HUES48 (cell line): ENCODE measurements at regions not wholly inside any gene's neighbourhood (a gene's known extent, or its start where the extent isn't known, plus 50 kb on each side); places are given as distances from the start of the nearest gene placed in this dataset.

ENCODE experiments used
- H3K27ac ChIP-seq: one replicate; pipeline ENCODE4 v1.7.0; 2013; ENCODE audit warnings: low read depth, low read length, inconsistent platforms
- H3K27me3 ChIP-seq: 2 replicates; pipeline ENCODE4 v1.6.1; 2013; ENCODE audit warnings: mild to moderate bottlenecking, low read length; ENCODE audit not compliant: control insufficient read depth, insufficient read depth
- H3K36me3 ChIP-seq: 2 replicates; pipeline ENCODE4 v1.6.1; 2013; ENCODE audit warnings: low read length; ENCODE audit not compliant: control insufficient read depth, insufficient read depth
- H3K4me1 ChIP-seq: 2 replicates; pipeline ENCODE4 v1.6.1; 2013; ENCODE audit warnings: mild to moderate bottlenecking, low read length; ENCODE audit not compliant: control insufficient read depth, insufficient read depth
- H3K4me3 ChIP-seq: 2 replicates; pipeline ENCODE4 v1.5.1; 2013; ENCODE audit warnings: mild to moderate bottlenecking, low read depth, low read length
- H3K9ac ChIP-seq: 2 replicates; pipeline ENCODE4 v1.6.1; 2013; ENCODE audit warnings: mild to moderate bottlenecking, low read depth, low read length, moderate library complexity
- H3K9me3 ChIP-seq: 2 replicates; pipeline ENCODE4 v1.6.1; 2013; ENCODE audit warnings: low read length; ENCODE audit not compliant: control insufficient read depth, insufficient read depth

- Histone ChIP-seq H3K9me3 (0 out of 2 replicates have a peak, but pooled peaks cover 4% of the 10 kb centered on the region), H3K4me1 (no peaks in the 10 kb centered on the region), H3K36me3 (no peaks in the 10 kb centered on the region), H3K4me3 (no peak overlapping the region), H3K27me3 (no peaks in the 10 kb centered on the region), H3K27ac (no peak overlapping the region), H3K9ac (no peak overlapping the region)
Measured at GRCh38 chr18:39399662-39400061, 1834.1 kb upstream of the CELF4 start.

- 0 out of 2 replicates have a peak, but pooled peaks cover 6% of the 10 kb centered on the region for H3K9me3 ChIP-seq
- no peaks in the 10 kb centered on the region for H3K36me3 ChIP-seq
- H3K4me3 ChIP-seq, result no peak overlapping the region
- H3K9ac ChIP-seq, result no peak overlapping the region
- no peak overlapping the region for H3K27ac ChIP-seq
- no peaks in the 10 kb centered on the region for H3K27me3 ChIP-seq
- H3K4me1 ChIP-seq, result no peaks in the 10 kb centered on the region
Measured at GRCh38 chr18:39396168-39396567, 1830.6 kb upstream of the CELF4 start.

DNA sequence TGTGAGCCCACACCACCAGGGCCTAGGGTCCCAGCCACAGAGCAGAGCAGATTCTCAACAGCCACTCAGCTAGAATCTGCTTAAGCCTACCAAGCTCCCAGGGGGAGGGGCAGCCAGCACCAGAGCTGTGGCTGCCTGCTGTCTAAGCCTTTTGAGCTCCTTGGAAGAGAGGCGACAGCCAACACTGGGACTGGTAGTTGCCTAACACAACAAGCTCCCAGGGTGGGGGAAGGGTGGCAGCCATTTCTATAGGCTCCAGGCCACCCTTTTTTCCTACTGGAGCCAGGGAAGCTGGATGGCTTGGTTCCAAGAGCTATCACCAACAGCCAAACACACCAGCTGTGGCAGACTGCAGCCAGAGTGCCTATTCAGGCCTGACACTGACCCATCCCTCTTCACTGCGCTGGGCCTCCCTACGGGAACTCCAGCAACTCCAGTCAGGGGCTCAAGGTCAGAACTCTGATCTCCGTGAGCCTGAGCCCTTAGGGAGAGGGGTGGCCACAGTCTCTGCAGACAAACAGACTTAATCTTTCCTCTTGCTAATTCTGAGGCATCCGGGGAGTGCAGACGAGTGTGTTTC, 1824.3 kb upstream of the CELF4 start:
- H3K27me3 ChIP-seq, result no peaks in the 10 kb centered on the region

DNA sequence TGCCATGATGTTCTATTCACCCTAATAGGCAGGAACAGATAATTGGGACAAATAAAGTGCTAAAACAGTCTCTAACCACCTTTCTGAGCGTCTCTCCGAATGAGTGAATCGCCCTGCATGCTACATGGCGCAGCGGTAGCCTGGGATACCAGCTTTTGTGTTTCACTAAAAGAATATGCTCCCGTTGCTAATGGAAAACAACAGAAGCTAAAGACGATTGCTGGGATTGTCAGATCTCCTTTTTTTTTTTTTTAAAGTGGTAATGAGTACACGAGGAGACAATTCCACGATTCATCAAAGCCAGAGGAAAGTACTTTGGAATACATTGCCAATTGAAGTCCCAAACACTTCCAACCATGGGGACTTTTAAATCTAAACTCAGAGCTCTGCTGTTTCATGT, 1815.3 kb upstream of the CELF4 start:
- Histone ChIP-seq H3K36me3 (no peaks in the 10 kb centered on the region), H3K9me3 (no peaks in the 10 kb centered on the region), H3K4me3 (no peak overlapping the region), H3K4me1 (peaks cover 17% of the 10 kb centered on the region), H3K27ac (no peak overlapping the region), H3K27me3 (no peaks in the 10 kb centered on the region), H3K9ac (no peak overlapping the region)

More for the DNA sequence above, 1824.3 kb upstream of the CELF4 start:
- Histone ChIP-seq H3K4me1 (peaks cover 5% of the 10 kb centered on the region), H3K9ac (no peak overlapping the region), H3K27ac (no peak overlapping the region), H3K36me3 (no peaks in the 10 kb centered on the region), H3K9me3 (0 out of 2 replicates have a peak, but pooled peaks cover 4% of the 10 kb centered on the region), H3K4me3 (no peak overlapping the region)

GRCh38 chr18:39380186-39380725, 1814.7 kb upstream of the CELF4 start:
- H3K4me1 ChIP-seq, result peaks cover 17% of the 10 kb centered on the region
- H3K9me3 ChIP-seq, result no peaks in the 10 kb centered on the region
- no peak overlapping the region for H3K4me3 ChIP-seq
- H3K27ac ChIP-seq, result no peak overlapping the region
- no peak overlapping the region for H3K9ac ChIP-seq
- no peaks in the 10 kb centered on the region for H3K36me3 ChIP-seq
- H3K27me3 ChIP-seq, result no peaks in the 10 kb centered on the region

DNA sequence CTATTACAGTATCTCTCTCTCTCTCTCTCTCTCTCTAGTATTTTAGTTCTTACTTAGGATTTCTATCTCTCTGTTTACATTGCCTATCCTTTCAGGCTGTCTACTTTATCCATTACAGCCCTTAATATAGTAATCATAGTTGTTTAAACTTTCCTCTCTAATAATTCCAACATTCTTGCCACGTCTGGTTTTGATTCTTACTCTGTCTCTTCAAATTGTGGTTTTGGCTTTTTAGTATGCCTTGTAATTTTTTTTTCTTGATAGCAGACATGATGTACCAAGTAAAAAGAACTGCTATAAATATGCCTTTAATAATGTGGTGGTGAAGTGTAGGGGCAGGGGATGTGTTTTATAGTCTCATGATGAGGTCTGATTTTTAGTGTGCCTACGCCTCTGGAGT, 1809.5 kb upstream of the CELF4 start:
- no peaks in the 10 kb centered on the region for H3K27me3 ChIP-seq
- H3K9me3 ChIP-seq, result no peaks in the 10 kb centered on the region
- no peaks in the 10 kb centered on the region for H3K36me3 ChIP-seq
- H3K4me1 ChIP-seq, result peaks cover 8% of the 10 kb centered on the region
- H3K9ac ChIP-seq, result no peak overlapping the region
- no peak overlapping the region for H3K4me3 ChIP-seq
- no peak overlapping the region for H3K27ac ChIP-seq

GRCh38 chr18:39371996-39372395, 1806.4 kb upstream of the CELF4 start:
- Histone ChIP-seq H3K27me3 (no peaks in the 10 kb centered on the region), H3K36me3 (no peaks in the 10 kb centered on the region), H3K9ac (no peak overlapping the region), H3K4me3 (no peak overlapping the region), H3K4me1 (peaks cover 6% of the 10 kb centered on the region; the same call in 1 of the 2 replicates), H3K9me3 (no peaks in the 10 kb centered on the region), H3K27ac (no peak overlapping the region)

DNA sequence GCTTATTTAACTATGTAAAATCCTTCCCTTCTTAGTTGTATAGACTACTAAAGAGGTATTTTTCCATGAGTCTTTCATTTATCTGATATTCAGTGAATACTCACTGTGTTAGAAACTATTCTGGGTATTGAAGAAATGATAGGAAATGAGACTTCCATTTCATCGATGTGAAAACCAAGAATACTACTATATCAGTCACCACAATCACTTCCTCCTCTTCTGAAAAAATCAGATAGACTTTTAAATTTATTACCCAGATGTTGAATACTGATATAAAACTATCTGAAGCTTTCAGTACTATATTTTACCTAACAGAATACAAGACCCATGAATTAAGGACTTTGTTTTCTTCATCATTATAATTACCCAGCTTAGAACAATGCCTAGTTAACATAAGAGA, 1801.1 kb upstream of the CELF4 start:
- Histone ChIP-seq H3K27ac (no peak overlapping the region), H3K9me3 (no peaks in the 10 kb centered on the region), H3K27me3 (no peaks in the 10 kb centered on the region)

GRCh38 chr18:39365836-39366485, 1800.4 kb upstream of the CELF4 start:
- no peaks in the 10 kb centered on the region for H3K9me3 ChIP-seq
- no peak overlapping the region for H3K9ac ChIP-seq
- no peaks in the 10 kb centered on the region for H3K27me3 ChIP-seq
- H3K36me3 ChIP-seq, result no peaks in the 10 kb centered on the region
- no peak overlapping the region for H3K4me3 ChIP-seq
- peaks cover 3% of the 10 kb centered on the region; the same call in 1 of the 2 replicates for H3K4me1 ChIP-seq
- no peak overlapping the region for H3K27ac ChIP-seq

More for the DNA sequence above, 1801.1 kb upstream of the CELF4 start:
- no peak overlapping the region for H3K9ac ChIP-seq
- no peaks in the 10 kb centered on the region for H3K4me1 ChIP-seq
- H3K36me3 ChIP-seq, result no peaks in the 10 kb centered on the region
- no peak overlapping the region for H3K4me3 ChIP-seq

- no peak overlapping the region for H3K4me3 ChIP-seq
- peak overlapping the region; percentile 9; the same call in 1 of the 2 replicates for H3K9ac ChIP-seq
- H3K36me3 ChIP-seq, result no peaks in the 10 kb centered on the region
- no peaks in the 10 kb centered on the region for H3K9me3 ChIP-seq
- no peaks in the 10 kb centered on the region for H3K27me3 ChIP-seq
- H3K4me1 ChIP-seq, result peaks cover 21% of the 10 kb centered on the region
- no peak overlapping the region for H3K27ac ChIP-seq
Measured at GRCh38 chr18:39360072-39360471, 1794.5 kb upstream of the CELF4 start.

DNA sequence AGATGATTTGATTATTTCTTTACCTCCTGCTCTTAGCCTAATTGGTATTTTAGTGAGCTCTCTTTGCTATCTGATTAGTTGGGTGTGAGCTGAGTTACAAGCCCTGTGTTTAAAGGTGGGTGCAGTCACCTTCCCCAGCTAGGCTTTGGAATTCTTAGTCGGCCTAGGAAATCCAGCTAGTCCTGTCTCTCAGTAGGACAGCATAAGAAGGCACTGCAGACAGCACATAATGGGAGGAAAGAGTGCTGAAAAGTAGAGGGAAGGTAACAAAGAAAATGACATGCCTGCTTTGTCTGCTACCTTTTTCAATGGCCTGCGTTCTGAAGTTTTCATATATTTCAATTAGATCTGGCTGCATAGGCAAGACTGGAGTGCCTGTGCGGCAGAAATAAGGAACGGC, 1794.0 kb upstream of the CELF4 start:
- Histone ChIP-seq H3K4me1 (peaks cover 21% of the 10 kb centered on the region), H3K27me3 (no peaks in the 10 kb centered on the region), H3K4me3 (no peak overlapping the region), H3K9ac (peak overlapping the region; percentile 9; the same call in 1 of the 2 replicates), H3K27ac (no peak overlapping the region), H3K9me3 (no peaks in the 10 kb centered on the region), H3K36me3 (no peaks in the 10 kb centered on the region)
